GM19043 (cell line): ENCODE measurements at regions not wholly inside any gene's neighbourhood (a gene's known extent, or its start where the extent isn't known, plus 50 kb on each side); places are given as distances from the start of the nearest gene placed in this dataset.
A peak's percentile ranks its signal among the peaks of the same experiment; 100 is the strongest.

Experiments used
- ATAC-seq: cut with Tn5 transposase; IDR thresholded peaks from one replicate; pipeline ENCODE4 v1.9.1; 2021; ENCODE audit warnings: low read depth; ENCODE audit not compliant: unreplicated experiment

- ATAC-seq: no peak
These were observed 387.7 kb upstream of the PTGER4 start for GRCh38 chr5:40292006-40292405.

GRCh38 chr5:40291338-40291737 lies 388.4 kb upstream of the PTGER4 start:
- ATAC-seq: no peak

- ATAC-seq: no peak
These were observed 390.8 kb upstream of the PTGER4 start for GRCh38 chr5:40288800-40289485.

- ATAC-seq: no peak
These were observed 394.9 kb upstream of the PTGER4 start for GRCh38 chr5:40284863-40285262.

GRCh38 chr5:40278881-40279280 lies 400.8 kb upstream of the PTGER4 start:
- ATAC-seq: no peak

GRCh38 chr5:40277161-40277906 lies 402.4 kb upstream of the PTGER4 start:
- ATAC-seq: peak; percentile 43

GRCh38 chr5:40276426-40277102 lies 403.2 kb upstream of the PTGER4 start:
- ATAC-seq: peak; percentile 25

GRCh38 chr5:40274568-40274967 lies 405.1 kb upstream of the PTGER4 start:
- no peak for ATAC-seq

GRCh38 chr5:40273936-40274335 lies 405.8 kb upstream of the PTGER4 start:
- no peak for ATAC-seq

- ATAC-seq: no peak
These were observed 408.2 kb upstream of the PTGER4 start for GRCh38 chr5:40271476-40271875.

GRCh38 chr5:40270274-40270845 lies 409.4 kb upstream of the PTGER4 start:
- ATAC-seq: no peak

GRCh38 chr5:40268088-40268487 lies 411.6 kb upstream of the PTGER4 start:
- no peak for ATAC-seq

- ATAC-seq: no peak
These were observed 412.8 kb upstream of the PTGER4 start for GRCh38 chr5:40266952-40267351.

GRCh38 chr5:40261984-40262383 lies 417.7 kb upstream of the PTGER4 start:
- ATAC-seq: no peak

GRCh38 chr5:40260361-40260760 lies 419.4 kb upstream of the PTGER4 start:
- ATAC-seq: no peak

- no peak for ATAC-seq
These were observed 421.5 kb upstream of the PTGER4 start for GRCh38 chr5:40258222-40258621.

- no peak for ATAC-seq
These were observed 439.0 kb upstream of the PTGER4 start for GRCh38 chr5:40240671-40241070.

- ATAC-seq: no peak
These were observed 439.6 kb upstream of the PTGER4 start for GRCh38 chr5:40240111-40240510.

- no peak for ATAC-seq
These were observed 441.5 kb upstream of the PTGER4 start for GRCh38 chr5:40238066-40238745.

- no peak for ATAC-seq
These were observed 444.0 kb upstream of the PTGER4 start for GRCh38 chr5:40235471-40236400.
